IPS-18c (cell line): ENCODE measurements at regions not wholly inside any gene's neighbourhood (a gene's known extent, or its start where the extent isn't known, plus 50 kb on each side); places are given as distances from the start of the nearest gene placed in this dataset.
"Not testable (repeated sequence)": the region's sequence is repeated elsewhere in the genome, so short reads cannot be mapped to it uniquely, and the experiment has no call there.

Source experiments
- H3K4me3 ChIP-seq: 2 replicates; pipeline ENCODE4 v1.7.0; 2013; ENCODE audit warnings: low read depth, mild to moderate bottlenecking, low read length, moderate library complexity; ENCODE audit not compliant: insufficient read depth
- H3K9me3 ChIP-seq: one replicate; pipeline ENCODE4 v1.6.1; 2013; ENCODE audit warnings: mild to moderate bottlenecking, low read length, moderate library complexity; ENCODE audit not compliant: control insufficient read depth, insufficient read depth

GRCh38 chr17:70560471-70560870 lies 391.1 kb downstream of the KCNJ2 start:
- Histone ChIP-seq H3K9me3 (no peaks in the 10 kb centered on the region), H3K4me3 (no peak overlapping the region)

- Histone ChIP-seq H3K9me3 (no peaks in the 10 kb centered on the region), H3K4me3 (no peak overlapping the region)
Observed at GRCh38 chr17:70562137-70562536, 392.8 kb downstream of the KCNJ2 start.

GRCh38 chr17:70563281-70563820 lies 394.0 kb downstream of the KCNJ2 start:
- no peak overlapping the region for H3K4me3 ChIP-seq
- H3K9me3 ChIP-seq = no peaks in the 10 kb centered on the region

- Histone ChIP-seq H3K4me3 (no peak overlapping the region), H3K9me3 (no peaks in the 10 kb centered on the region)
Observed at GRCh38 chr17:70564006-70564620, 394.8 kb downstream of the KCNJ2 start.

- Histone ChIP-seq H3K9me3 (no peaks in the 10 kb centered on the region), H3K4me3 (no peak overlapping the region)
Observed at GRCh38 chr17:70569128-70569527, 399.8 kb downstream of the KCNJ2 start.

GRCh38 chr17:70577456-70577855 lies 408.1 kb downstream of the KCNJ2 start:
- Histone ChIP-seq H3K4me3 (no peak overlapping the region), H3K9me3 (no peaks in the 10 kb centered on the region)

GRCh38 chr17:70581459-70581858 lies 412.1 kb downstream of the KCNJ2 start:
- Histone ChIP-seq H3K9me3 (no peaks in the 10 kb centered on the region), H3K4me3 (no peak overlapping the region)

- Histone ChIP-seq H3K4me3 (no peak overlapping the region), H3K9me3 (no peaks in the 10 kb centered on the region)
Observed at GRCh38 chr17:70582777-70583176, 413.4 kb downstream of the KCNJ2 start.

GRCh38 chr17:70584255-70584654 lies 414.9 kb downstream of the KCNJ2 start:
- H3K4me3 ChIP-seq = no peak overlapping the region

GRCh38 chr17:70588003-70588402 lies 418.7 kb downstream of the KCNJ2 start:
- no peak overlapping the region for H3K4me3 ChIP-seq
- H3K9me3 ChIP-seq = no peaks in the 10 kb centered on the region

More at GRCh38 chr17:70584255-70584654, 414.9 kb downstream of the KCNJ2 start:
- H3K9me3 ChIP-seq = no peaks in the 10 kb centered on the region

- no peaks in the 10 kb centered on the region for H3K9me3 ChIP-seq
- H3K4me3 ChIP-seq = no peak overlapping the region
Observed at GRCh38 chr17:70597774-70598173, 428.4 kb downstream of the KCNJ2 start.

GRCh38 chr17:70599198-70599597 lies 429.9 kb downstream of the KCNJ2 start:
- Histone ChIP-seq H3K9me3 (no peaks in the 10 kb centered on the region), H3K4me3 (no peak overlapping the region)

- H3K4me3 ChIP-seq, H3K9me3 ChIP-seq: not testable (repeated sequence)
Observed at GRCh38 chr17:70599945-70600344, 430.6 kb downstream of the KCNJ2 start.

GRCh38 chr17:70603226-70603625 lies 433.9 kb downstream of the KCNJ2 start:
- no peaks in the 10 kb centered on the region for H3K9me3 ChIP-seq
- H3K4me3 ChIP-seq = no peak overlapping the region

GRCh38 chr17:70604854-70605253 lies 435.5 kb downstream of the KCNJ2 start:
- Histone ChIP-seq H3K9me3 (no peaks in the 10 kb centered on the region), H3K4me3 (no peak overlapping the region)

GRCh38 chr17:70606086-70606485 lies 436.8 kb downstream of the KCNJ2 start:
- no peaks in the 10 kb centered on the region for H3K9me3 ChIP-seq
- H3K4me3 ChIP-seq = no peak overlapping the region

- no peaks in the 10 kb centered on the region for H3K9me3 ChIP-seq
- no peak overlapping the region for H3K4me3 ChIP-seq
Observed at GRCh38 chr17:70608193-70608592, 438.9 kb downstream of the KCNJ2 start.

- Histone ChIP-seq H3K4me3 (no peak overlapping the region), H3K9me3 (no peaks in the 10 kb centered on the region)
Observed at GRCh38 chr17:70608957-70609356, 439.6 kb downstream of the KCNJ2 start.

GRCh38 chr17:70609566-70609965 lies 440.2 kb downstream of the KCNJ2 start:
- H3K9me3 ChIP-seq = no peaks in the 10 kb centered on the region

More at GRCh38 chr17:70609566-70609965, 440.2 kb downstream of the KCNJ2 start:
- no peak overlapping the region for H3K4me3 ChIP-seq
